GM19238 (cell line): ENCODE measurements at regions not wholly inside any gene's neighbourhood (a gene's known extent, or its start where the extent isn't known, plus 50 kb on each side); places are given as distances from the start of the nearest gene placed in this dataset.
A peak's percentile ranks its signal among the peaks of the same experiment; 100 is the strongest.
"Not testable (repeated sequence)": the region's sequence is repeated elsewhere in the genome, so short reads cannot be mapped to it uniquely, and the experiment has no call there.

Experiments used
- DNase-seq: peaks from one replicate; pipeline ENCODE4 v3.0.0; 2011; ENCODE audit warnings: low spot score; ENCODE audit not compliant: insufficient read length

DNA sequence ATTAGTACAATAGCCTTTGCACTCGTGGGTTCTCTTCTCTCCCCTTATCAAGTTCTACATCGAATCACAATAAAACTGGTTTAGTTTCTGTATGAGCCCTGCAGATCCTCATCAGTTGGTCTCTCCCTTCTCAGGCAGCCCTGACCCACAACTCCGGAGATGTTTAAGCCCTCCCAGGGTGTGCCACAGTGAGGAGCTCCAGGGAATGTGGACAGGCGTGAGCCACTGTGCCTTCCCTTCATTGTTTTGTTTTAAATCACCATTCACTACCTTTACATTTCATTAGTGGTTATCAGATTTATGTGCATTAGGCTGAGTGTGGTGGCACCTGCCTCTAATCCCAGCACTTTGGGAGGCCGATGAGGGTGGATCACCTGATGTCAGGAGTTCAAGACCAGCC is 133.2 kb downstream of the LARP7 start:
- no peak for DNase-seq

DNA sequence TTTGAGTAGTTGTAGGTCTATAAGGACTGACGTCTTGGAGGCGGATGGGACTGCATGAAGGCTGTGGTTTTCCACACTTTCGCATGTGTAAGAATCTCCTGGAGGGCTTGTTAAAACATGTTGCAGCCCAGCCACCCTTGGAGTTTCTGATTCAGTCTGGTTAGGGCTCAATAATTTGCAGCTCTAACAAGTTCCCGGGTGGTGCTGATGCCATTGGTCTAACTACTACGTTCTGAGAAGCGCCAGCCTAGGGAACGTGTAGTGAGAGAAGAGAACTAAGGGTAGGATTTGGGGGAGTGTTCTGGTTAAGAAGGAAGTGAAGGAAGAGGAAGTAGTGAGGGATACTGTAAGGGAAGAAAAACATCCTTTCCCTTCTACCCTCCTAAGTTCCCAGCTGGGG is 138.9 kb downstream of the LARP7 start:
- no peak for DNase-seq

DNA sequence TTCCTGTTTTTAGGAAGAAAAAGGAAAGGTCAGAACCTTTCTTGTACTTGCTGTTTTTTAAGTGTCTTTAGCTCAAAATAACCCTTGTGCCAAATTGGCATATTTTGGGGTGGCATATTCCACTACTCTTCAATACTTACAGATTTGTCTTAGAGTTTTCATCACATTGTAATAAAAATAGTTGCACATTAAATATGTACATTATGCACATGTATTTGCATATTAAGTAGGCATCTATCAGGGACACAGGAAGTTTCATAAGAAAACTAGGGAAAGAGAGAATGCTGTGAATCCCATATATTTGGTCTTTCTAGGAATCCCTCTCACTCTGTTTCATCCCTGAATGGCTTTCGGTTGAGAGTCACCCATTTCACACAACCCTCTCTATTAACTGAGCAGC is 139.6 kb downstream of the LARP7 start:
- no peak for DNase-seq

DNA sequence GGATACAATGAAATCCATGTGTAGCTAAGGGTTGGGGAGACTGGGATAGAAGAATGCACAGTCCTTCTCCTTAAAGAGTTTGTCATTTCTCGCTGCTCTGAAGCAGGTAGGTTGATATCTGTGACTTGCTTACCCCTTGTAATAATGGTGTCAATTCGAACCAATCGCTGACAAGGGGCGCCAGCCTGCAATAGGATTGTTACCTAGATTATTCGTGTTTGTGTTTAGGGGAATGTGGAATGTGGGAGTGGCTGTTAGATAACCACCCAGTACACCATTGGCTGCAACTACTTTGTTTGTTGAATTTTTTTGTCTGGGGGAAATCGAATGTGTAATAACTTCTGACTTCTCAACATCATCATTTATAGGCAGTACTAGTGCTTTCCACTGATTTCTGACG is 141.6 kb downstream of the LARP7 start:
- no peak for DNase-seq

DNA sequence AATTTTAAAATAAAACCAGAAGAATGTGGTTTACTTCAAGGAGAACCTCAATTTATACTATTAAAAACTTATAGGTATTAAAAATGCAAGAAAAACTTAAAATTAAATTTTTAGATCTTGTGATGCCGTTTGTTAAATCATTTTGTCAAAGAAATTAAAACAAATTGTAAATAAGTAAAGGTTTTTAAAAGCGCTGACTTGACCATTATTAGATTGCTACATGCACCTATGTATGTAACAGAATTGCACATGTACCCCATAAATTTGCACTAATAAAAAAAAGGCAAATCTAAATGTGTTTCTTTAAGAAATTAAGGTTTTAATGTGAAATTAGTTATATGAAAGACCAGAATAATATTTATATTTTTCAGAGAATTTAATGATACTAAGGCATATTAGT is 156.1 kb downstream of the LARP7 start:
- DNase-seq = no peak

DNA sequence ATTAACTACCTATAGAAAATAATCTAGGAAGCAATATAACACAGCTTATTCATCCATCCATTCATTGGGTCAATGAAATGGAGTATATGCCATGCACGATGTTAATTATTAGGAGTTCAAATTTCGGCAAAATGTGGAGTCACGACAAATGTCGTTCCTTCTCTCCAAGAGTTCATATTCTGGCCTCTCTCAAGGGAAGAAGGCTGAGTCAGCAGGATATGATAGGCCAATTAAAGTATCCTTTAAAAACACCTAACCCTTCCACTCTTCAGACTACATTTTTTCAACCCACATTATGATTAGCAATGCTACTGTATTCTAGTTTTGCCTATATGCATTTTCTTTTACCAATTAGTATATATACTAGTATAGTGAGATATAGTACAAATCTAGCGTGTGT is 163.1 kb downstream of the LARP7 start:
- DNase-seq = no peak

DNA sequence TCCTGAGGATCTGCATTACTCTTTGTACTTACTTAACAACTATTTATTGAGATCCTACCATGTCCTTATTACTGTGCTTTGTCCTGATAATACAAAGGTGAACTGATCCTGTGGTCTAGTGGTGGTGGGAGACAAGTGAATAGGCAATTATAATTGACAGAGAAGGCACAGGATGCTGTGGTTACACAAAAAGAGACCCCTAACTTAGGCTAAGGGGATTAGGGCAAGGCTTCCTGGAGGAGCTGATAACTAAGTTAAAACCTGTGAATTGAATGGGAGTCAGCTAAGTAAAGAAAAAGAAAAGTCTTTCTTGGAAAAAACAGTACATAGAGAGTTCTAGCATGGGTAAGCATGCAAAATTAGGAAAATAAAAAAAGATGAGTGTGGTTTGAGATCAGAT is 164.4 kb downstream of the LARP7 start:
- DNase-seq = no peak

DNA sequence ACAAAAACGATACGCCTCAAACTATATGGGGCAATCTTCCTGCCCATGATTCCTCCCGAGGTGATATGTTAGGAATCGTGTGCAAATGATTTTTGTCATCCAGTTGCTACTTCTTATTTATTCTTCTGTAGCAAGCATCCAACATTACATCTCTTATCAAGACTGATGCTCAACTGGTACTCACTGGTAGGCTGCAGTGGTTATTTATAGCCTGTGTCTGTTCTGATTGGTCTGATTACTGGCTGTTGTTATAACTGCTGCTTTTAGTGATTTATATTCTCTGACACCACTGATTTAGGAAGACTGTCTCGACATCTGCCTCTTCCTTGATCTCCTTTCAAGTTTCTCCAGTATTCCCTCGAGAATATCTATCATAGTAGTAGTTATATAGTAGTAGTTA is 165.8 kb downstream of the LARP7 start:
- no peak for DNase-seq

DNA sequence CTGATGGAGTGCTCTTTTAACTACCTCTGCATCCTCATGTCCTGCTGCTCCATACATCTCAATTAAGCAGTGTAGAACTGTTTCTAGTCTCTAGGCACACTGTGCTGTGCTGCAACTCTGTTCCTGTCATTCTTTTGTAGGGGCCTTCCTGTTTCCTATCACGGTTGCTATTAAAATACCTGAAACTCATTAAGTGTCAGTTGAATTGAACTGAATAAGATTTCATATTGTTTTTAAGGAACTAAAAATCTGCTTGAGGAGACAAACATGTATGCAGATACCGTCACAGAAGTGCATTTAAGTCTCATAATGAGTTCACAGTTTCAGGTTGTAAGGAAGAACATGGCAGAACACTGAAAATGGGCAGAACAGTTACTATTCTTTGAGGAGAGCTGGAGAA is 170.1 kb downstream of the LARP7 start:
- peak; percentile 3 for DNase-seq

DNA sequence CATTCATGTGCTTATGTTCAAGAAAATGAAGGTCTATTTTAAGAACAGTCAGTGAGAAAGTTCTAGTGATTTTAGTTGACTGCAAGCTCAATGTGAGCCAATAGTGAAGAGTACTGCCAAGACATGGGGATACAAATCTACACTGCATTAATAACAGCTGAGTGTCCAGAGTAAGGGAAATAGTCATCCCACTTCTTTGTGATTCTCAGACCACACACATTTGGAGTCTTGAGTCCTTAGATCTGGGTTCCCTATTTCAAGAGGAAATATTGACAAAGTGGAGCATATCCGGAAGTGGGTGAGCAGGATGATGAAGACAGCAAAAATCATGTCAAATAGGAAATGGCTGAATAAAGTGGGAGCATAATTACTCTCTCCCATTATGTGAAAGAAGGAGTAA is 171.1 kb downstream of the LARP7 start:
- DNase-seq = no peak

DNA sequence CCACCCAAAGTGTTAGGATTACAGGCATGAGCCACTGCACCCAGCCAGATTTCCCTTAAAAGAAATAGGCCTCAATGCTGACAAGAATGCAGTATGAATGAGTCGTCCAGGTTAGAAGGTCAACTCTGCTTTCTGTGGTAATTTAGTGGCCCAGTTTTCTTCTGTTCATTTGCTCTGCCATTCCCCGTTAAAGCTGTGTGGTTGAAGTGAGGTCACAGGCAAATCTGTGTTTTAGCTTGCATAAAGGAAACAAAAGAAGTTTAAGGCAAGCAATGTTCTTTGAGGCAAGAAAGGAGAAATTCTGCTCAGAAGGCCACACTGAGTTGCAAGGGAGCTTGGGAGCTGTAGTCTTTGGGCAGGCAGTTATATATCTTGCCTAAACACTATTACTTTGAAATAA is 176.8 kb downstream of the LARP7 start:
- no peak for DNase-seq

DNA sequence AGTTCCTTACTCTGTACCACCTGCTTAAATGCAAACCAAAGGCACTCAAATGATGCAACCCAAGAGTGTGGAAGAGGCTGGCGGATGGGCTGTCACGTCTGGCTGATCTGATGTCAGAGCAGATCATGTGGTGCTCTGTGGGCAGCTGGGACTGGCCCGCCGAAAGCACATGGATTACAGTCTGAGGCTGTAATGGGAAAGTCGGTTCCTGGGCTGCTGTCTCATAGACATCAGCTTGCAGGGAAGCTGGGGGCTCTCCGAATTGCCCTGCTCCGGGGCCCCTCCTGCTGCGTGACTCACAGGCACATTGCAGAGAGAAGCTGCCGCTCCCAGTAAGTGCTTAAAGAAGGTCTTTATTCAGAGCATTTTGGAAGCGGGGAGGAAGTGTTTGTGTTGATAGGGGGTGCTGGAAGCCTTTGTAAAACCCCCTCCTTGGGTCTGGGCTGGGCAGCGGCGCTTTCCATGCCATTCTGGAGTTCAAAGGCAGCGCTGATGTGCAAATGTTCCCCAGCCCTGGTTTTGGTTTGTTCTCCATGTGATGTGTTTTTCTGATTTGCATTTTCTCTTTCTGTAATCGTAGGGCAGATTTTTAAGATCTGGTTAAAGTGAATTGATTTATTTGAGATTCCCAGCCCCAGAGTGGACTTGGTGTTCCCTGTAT is 181.1 kb downstream of the LARP7 start:
- peak; percentile 54 for DNase-seq

DNA sequence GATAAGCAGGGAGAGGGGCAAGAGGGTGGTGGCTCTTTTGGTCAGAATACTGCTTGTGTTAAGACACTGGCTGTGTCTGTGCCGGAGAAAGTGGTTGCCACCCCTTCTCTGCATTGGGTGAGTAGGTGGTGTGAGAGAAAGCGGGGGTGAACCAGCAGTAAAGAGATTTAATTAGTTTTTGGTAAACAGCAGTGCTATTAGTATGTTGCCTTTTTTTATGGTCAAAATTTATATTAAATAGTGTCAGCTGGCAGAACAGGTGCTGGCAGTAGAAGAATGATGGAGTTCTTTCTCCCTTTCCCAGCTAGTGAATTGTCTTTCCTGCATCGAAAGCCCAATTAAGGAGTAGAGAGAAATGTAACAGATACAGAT is 181.6 kb downstream of the LARP7 start:
- DNase-seq = no peak

DNA sequence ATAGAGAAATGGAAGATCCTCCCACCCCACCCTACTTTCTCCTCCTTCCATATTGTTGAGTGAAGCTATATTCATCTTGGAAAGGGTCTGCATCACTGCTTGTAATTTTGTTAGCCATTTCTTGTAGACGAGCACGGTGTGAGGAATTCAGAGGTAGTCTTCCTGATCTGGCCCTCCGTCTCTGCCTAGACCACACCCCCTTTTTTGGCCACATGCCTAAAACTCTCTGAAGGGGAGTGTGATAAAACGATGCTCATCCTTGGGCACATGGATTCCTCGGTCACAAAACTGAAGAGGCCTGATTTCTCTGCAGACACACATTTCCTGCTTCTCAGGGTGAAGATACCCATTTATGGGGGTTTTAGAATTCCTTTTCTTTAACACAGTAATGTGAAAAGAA is 182.8 kb downstream of the LARP7 start:
- no peak for DNase-seq

DNA sequence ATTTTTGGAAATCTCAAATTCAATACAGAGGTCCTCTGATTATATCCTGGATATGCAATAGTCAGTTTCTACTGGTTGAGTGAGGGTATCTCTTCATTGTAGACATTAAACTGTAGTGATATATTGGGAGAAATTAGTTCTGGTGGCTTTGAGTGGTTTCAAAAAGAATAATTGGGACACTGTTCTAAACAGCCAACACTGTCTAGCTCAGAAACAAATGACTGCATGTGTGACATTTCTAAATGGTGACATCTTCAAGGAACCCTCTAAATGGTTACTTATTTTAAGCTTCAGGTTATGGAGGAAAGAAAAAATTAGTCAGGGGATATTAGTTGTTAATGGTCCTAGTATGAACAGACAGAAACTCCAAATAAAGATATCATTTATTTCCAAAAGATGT is 186.2 kb downstream of the LARP7 start:
- DNase-seq = no peak

DNA sequence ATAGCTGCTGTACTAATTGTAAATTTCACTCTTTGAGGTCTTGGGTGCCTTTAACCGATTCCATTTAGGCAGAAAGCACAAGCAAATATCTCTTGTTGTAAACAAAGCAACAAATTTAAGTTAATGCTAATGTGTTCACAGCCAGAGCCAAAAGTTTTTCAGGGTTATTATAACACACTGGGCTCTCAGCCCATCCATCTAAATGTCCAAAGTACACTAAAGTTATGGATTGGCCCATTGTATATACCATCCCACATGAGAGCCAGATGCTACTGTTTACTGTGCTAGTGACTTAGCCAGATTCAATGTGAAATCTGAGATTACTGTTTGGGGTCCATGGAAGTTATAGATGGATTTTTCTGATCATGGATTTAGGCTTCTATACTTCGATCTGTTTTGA is 186.7 kb downstream of the LARP7 start:
- no peak for DNase-seq

DNA sequence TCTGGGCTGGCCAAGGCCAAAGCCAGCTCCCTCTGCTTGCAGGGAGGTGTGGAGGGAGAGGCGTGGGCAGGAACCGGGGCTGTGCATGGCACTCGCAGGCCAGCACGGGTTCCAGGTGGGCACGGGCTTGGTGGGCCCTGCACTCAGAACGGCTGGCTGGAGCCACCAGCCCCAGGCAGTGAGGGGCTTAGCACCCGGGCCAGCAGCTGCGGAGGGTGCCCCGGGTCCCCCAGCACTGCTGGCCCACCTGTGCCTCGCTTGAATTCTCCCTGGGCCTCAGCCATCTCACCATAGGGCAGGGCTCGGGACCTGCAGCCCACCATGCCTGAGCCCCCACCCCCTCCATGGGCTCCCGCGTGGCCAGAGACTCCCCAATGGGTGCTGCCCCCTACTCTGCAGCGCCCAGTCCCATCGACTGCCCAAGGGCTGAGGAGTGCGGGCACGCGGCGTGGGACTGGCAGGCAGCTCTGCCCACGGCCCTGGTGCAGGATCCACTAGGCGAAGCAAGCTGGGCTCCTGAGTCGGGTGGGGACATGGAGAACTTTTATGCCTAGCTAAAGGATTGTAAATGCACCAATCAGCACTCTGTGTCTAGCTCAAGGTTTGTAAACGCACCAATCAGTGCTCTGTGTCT is 193.9 kb downstream of the LARP7 start:
- no peak for DNase-seq

DNA sequence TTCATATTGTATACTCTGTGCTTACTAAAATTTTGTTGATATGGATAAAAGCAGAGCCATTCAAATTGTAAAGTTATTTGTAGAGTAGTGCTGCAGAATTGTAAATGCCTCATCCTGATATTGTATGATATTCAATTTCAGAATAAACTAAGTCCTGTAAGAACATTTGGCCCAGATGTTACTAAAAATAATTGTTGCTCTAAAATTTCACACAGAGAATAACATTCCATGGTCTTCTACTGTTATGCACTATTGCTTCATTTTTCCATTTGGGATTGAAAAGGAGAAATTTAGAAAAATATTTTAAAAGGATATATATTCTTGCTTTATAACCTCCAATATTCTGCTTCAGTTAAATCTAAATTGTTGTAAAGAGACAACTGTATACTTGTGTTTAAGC is 195.6 kb downstream of the LARP7 start:
- no peak for DNase-seq

DNA sequence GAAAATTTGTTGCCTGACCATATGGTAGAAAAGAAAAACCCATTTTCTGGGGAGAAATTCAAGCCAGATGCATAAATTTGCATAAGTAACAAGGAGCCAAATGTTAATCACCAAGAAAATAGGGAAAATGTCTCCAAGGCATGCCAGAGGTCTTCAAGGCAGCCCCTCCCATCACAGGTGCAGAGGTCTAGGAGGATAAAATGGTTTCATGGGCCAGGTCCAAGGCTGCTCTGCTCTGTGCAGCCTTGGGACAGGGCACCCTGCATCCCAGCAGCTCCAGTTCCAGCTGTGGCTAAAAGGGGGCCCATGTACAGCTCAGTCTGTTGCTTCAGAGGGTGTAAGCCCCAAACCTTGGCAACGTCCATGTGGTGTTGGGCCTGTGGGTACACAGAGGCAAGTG is 200.0 kb downstream of the LARP7 start:
- no peak for DNase-seq

DNA sequence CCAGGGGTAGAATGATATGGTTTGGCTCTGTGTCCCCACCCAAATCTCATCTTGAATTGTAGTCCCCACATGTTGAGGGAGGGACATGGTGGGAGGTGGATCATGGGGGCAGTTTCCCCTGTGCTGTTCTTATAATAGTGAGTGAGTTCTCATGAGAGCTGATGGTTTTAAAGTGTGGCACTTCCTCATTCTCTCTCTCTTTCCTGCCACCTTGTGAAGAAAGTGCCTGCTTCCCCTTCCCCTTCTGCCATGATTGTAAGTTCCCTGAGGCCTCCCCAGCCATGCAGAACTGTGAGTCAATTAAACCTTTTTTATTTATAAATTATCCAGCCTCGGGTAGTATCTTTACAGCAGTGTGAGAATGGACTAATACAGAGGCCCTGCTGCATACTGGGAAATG is 201.1 kb downstream of the LARP7 start:
- not testable (repeated sequence) for DNase-seq

DNA sequence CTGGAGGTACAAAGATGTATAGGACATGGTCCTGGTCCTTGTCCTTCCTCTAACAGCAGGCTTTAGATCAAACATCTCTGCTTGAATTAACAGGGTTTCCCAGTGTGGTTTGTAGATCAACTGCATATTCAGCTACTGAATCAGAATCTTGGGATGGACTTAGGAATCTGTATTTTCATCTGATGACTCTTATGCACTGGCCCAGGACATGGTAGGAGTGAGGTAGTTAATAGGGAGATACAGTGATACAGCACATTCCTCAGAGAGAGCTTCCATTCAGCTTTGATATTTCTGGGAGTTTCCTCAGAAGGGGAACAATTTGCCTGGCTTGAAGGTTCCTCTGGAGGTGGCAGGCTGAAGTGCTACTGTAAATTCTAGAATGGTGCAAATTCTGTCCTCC is 203.1 kb downstream of the LARP7 start:
- DNase-seq = no peak

DNA sequence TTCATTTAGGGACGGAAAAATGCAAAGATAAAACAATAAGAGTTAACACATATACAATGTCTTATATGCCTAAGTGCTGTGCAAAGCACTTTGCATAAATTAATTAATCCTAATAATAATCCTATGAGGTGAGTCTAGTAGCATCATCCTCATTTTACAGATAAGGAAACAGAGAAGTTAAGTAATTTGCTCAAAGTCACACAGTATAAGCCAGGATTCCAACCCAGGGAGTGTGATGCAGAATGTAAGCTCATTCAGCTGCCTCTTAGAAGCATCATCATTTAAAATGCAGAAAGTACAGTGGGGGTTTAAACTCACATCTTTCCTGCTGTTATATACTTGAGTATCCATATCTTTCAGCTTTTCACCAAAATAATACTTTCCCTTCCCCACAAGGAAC is 203.7 kb downstream of the LARP7 start:
- DNase-seq = no peak

DNA sequence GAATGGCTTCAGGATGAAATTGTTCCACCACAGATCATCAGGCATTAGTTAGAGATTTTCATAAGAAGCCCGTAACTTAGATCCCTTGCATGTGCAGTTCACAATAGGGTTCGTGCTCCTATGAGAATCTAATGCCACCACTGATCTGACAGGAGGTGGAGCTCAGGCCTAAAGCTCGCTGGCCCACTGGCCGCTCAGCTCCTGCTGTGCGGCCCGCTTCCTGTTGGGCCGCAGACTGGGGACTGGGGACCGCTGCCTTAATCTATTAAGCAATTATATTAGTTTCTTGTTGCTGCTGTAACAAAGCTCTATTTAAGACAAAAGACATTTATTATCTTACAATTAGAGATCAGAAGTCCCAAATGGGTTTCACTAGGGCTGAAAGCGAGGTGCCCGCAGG is 205.6 kb downstream of the LARP7 start:
- DNase-seq = no peak

DNA sequence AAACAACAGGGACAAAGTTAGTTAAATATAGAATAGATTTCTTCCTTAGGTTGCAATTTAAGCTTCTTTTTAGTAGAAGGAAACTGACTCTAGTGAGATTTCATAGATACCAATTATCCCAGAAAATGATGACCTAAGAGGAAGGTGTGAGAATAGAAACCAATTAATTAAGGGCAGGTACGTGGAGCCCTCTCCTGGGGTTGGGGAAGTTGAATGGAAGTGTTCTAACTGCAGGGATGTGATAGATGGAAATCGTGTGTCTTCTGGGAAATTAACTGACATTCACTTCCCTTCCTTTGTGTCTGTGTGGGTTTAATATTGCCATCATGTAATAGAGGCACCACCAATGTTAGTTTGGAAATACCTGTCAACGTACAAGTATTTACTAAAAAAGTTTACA is 204.1 kb upstream of the ANK2 start:
- no peak for DNase-seq
